GM12892 (cell line): ENCODE measurements at regions not wholly inside any gene's neighbourhood (a gene's known extent, or its start where the extent isn't known, plus 50 kb on each side); places are given as distances from the start of the nearest gene placed in this dataset.

Experiments used
- POLR2A ChIP-seq: IDR thresholded peaks from 2 replicates; pipeline ENCODE4 v1.6.1; 2011; ENCODE audit warnings: low read depth, low read length, control low read depth
- POLR2AphosphoS5 ChIP-seq: IDR thresholded peaks from 2 replicates; pipeline ENCODE4 v1.6.1; 2011; ENCODE audit warnings: low read depth, low read length, control low read depth
- TAF1 ChIP-seq: IDR thresholded peaks from 2 replicates; pipeline ENCODE4 v1.6.1; 2011; ENCODE audit warnings: low read depth, mild to moderate bottlenecking, control low read depth, low read length, borderline replicate concordance

- TF ChIP-seq POLR2A, result no peak
- TF ChIP-seq POLR2AphosphoS5, result no peak
- no peak for TF ChIP-seq TAF1
Observed at GRCh38 chr2:128455721-128456050, 137.0 kb upstream of the HS6ST1 start.
